ENCODE measurements at regions not wholly inside any gene's neighbourhood (a gene's known extent, or its start where the extent isn't known, plus 50 kb on each side); places are given as distances from the start of the nearest gene placed in this dataset.

- Histone ChIP-seq H3K27ac (ENCODE audit: low read length) (no peak overlapping the region), H3K4me2 (ENCODE audit: insufficient read depth, low read length) (no peak overlapping the region), H3K9ac (ENCODE audit: low read depth, low read length) (no peak overlapping the region), H3K27me3 (ENCODE audit: insufficient read depth, low read length, poor library complexity) (peaks cover 26% of the 10 kb centered on the region), H2AFZ (ENCODE audit: low read depth, low read length) (no peak overlapping the region), H3K4me3 (ENCODE audit: low read depth in 1 of 2, low read length in 2 of 2) (no peak overlapping the region), H4K20me1 (ENCODE audit: insufficient read depth, low read length) (no peaks in the 10 kb centered on the region), H3K36me3 (ENCODE audit: insufficient read depth, low read length) (no peaks in the 10 kb centered on the region), H3K9me3 (ENCODE audit: insufficient read depth, low read length, severe bottlenecking) (no peaks in the 10 kb centered on the region), H3K79me2 (ENCODE audit: insufficient read depth, low read length) (no peaks in the 10 kb centered on the region), H3K4me1 (ENCODE audit: insufficient read depth, low read length) (no peaks in the 10 kb centered on the region)
- no peak for DNase-seq
- ATAC-seq (ENCODE audit: insufficient read depth, low read depth): no peak
- TF ChIP-seq, protein P1, sequence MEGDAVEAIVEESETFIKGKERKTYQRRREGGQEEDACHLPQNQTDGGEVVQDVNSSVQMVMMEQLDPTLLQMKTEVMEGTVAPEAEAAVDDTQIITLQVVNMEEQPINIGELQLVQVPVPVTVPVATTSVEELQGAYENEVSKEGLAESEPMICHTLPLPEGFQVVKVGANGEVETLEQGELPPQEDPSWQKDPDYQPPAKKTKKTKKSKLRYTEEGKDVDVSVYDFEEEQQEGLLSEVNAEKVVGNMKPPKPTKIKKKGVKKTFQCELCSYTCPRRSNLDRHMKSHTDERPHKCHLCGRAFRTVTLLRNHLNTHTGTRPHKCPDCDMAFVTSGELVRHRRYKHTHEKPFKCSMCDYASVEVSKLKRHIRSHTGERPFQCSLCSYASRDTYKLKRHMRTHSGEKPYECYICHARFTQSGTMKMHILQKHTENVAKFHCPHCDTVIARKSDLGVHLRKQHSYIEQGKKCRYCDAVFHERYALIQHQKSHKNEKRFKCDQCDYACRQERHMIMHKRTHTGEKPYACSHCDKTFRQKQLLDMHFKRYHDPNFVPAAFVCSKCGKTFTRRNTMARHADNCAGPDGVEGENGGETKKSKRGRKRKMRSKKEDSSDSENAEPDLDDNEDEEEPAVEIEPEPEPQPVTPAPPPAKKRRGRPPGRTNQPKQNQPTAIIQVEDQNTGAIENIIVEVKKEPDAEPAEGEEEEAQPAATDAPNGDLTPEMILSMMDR (IDR thresholded peaks at IDR 0.05; ENCODE audit: borderline replicate concordance, extremely low read depth, low read length, poor library complexity, severe bottlenecking): no peak
- no peak for TF ChIP-seq EZH2 (IDR thresholded peaks at IDR 0.05; ENCODE audit: borderline replicate concordance, low read depth, low read length, severe bottlenecking)
These were observed 244.0 kb downstream of the SNAPC1 start for GRCh38 chr14:62006116-62006731.

DNA sequence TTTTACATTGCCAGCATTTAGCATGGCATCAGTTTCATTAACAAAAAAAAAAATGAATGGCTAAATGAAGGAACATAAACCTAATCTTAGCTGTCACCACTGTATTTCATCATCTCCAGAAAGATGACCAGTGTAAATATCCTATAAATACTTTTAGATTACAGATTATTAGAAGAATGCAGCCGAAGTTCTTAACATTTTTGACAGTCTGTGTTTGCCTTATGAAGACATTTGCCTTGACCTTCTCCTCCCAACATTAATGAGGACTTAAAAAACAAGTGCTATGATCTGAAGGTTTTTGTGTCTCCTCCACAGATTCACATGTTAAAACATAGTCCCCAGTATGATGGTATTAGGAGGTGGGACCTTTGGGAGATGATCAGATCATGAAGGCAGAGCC is 253.0 kb downstream of the SNAPC1 start:
- ATAC-seq (ENCODE audit: insufficient read depth, low read depth) (no peak), DNase-seq (no peak)
- no peak overlapping the region for H3K9ac ChIP-seq (ENCODE audit: low read depth, low read length)
- H3K4me3 ChIP-seq (ENCODE audit: low read depth in 1 of 2, low read length in 2 of 2): no peak overlapping the region
- no peak overlapping the region for H2AFZ ChIP-seq (ENCODE audit: low read depth, low read length)
- H4K20me1 ChIP-seq (ENCODE audit: insufficient read depth, low read length): no peaks in the 10 kb centered on the region
- H3K36me3 ChIP-seq (ENCODE audit: insufficient read depth, low read length): no peaks in the 10 kb centered on the region
- H3K4me1 ChIP-seq (ENCODE audit: insufficient read depth, low read length): no peaks in the 10 kb centered on the region
- no peak overlapping the region for H3K4me2 ChIP-seq (ENCODE audit: insufficient read depth, low read length)
- no peaks in the 10 kb centered on the region for H3K79me2 ChIP-seq (ENCODE audit: insufficient read depth, low read length)
- no peak overlapping the region for H3K27ac ChIP-seq (ENCODE audit: low read length)
- H3K9me3 ChIP-seq (ENCODE audit: insufficient read depth, low read length, severe bottlenecking): no peaks in the 10 kb centered on the region
- TF ChIP-seq EZH2 (IDR thresholded peaks at IDR 0.05; ENCODE audit: borderline replicate concordance, low read depth, low read length, severe bottlenecking): no peak
- TF ChIP-seq, protein P1 (IDR thresholded peaks at IDR 0.05; ENCODE audit: borderline replicate concordance, extremely low read depth, low read length, poor library complexity, severe bottlenecking): no peak
- H3K27me3 ChIP-seq (ENCODE audit: insufficient read depth, low read length, poor library complexity): peaks cover 4% of the 10 kb centered on the region

- no peaks in the 10 kb centered on the region for H3K36me3 ChIP-seq (ENCODE audit: insufficient read depth, low read length)
- no peak overlapping the region for H3K27ac ChIP-seq (ENCODE audit: low read length)
- H3K9me3 ChIP-seq (ENCODE audit: insufficient read depth, low read length, severe bottlenecking): no peaks in the 10 kb centered on the region
- no peak overlapping the region for H3K9ac ChIP-seq (ENCODE audit: low read depth, low read length)
- H4K20me1 ChIP-seq (ENCODE audit: insufficient read depth, low read length): no peaks in the 10 kb centered on the region
- H2AFZ ChIP-seq (ENCODE audit: low read depth, low read length): no peak overlapping the region
- no peaks in the 10 kb centered on the region for H3K4me1 ChIP-seq (ENCODE audit: insufficient read depth, low read length)
- ATAC-seq (ENCODE audit: insufficient read depth, low read depth): no peak
- no peak overlapping the region for H3K4me2 ChIP-seq (ENCODE audit: insufficient read depth, low read length)
- DNase-seq: no peak
- H3K27me3 ChIP-seq (ENCODE audit: insufficient read depth, low read length, poor library complexity): peaks cover 6% of the 10 kb centered on the region
- no peak for TF ChIP-seq EZH2 (IDR thresholded peaks at IDR 0.05; ENCODE audit: borderline replicate concordance, low read depth, low read length, severe bottlenecking)
- TF ChIP-seq, protein P1 (IDR thresholded peaks at IDR 0.05; ENCODE audit: borderline replicate concordance, extremely low read depth, low read length, poor library complexity, severe bottlenecking): no peak
- no peak overlapping the region for H3K4me3 ChIP-seq (ENCODE audit: low read depth in 1 of 2, low read length in 2 of 2)
- H3K79me2 ChIP-seq (ENCODE audit: insufficient read depth, low read length): no peaks in the 10 kb centered on the region
These were observed 253.7 kb downstream of the SNAPC1 start for GRCh38 chr14:62015945-62016344.
